HG02763 (cell line): ENCODE measurements at regions not wholly inside any gene's neighbourhood (a gene's known extent, or its start where the extent isn't known, plus 50 kb on each side); places are given as distances from the start of the nearest gene placed in this dataset.

Experiments
- ATAC-seq: cut with Tn5 transposase; IDR thresholded peaks from one replicate; pipeline ENCODE4 v1.9.1; 2021; ENCODE audit warnings: mild to moderate bottlenecking, moderate library complexity; ENCODE audit not compliant: unreplicated experiment

DNA sequence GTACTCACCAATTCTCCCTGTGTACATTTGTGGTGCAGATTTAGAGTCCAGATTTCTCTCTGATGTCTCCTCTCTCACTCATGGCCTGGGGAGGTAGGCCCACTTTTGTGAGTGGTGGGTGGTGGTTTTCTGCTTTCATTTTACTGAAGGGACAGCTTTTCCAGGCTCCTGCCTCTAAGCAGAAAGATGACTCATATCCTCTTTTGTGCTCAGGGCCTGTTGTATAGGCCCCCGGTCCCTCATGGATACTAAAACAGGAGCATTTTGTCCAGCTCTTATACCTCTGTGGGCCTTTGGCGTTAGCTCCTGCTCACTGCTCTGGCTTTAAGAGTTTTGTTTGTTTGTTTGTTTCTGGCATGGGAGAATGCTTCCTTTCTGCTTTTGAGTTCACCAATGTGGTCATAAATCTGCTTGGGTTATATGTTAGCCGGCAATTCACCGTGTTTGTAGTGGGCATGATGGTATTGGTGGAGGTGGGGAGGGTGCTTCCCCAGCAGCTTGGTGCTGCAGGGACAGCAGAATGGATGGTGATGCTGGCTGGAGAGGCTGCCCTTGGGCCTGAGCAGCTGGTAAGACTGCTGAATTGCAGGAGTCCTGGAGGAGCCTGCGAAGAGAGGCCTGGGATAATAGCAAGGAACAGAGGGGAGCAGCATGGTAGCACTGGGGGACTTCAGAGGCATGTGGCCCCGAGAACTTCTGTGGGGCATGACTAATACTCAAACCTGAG, 468.7 kb downstream of the RPS24 start:
- ATAC-seq: no peak

DNA sequence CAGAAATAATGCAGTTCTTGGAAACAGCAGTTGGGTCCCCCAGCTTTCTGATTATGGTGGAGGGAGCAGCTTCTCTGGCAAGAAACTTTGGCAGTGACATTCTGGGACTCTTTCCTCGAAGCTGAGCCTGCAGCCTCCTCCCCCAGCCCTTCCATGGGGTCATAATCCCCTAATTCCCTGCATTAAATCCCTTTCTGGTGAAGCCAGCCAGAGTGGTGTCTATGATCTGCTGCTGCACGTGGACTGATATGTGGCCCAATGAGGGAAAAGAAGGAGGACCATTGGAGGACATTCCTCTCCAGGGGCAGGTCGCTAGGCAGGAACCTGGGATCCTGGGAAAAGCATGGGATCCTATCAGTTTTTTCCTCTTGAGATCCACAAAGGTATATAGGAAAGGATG, 470.5 kb downstream of the RPS24 start:
- no peak for ATAC-seq

DNA sequence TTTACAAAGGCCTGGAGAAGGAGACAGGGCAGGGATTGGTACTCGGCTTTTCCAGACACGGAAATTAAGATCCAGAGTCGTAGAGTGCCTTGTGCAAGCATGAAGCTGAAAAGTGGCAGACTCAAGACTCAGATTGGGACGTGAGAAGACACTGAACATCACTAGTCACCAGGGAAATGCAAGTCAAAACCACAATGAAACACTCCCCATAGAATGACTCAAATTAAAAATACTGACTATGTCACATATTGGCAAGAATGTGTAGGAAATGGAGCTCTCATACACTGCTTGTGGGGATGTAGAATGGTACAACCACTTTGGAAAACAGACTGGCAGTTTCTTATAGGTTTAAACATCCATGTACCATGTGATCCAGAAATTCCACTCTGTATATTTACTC, 472.0 kb downstream of the RPS24 start:
- ATAC-seq: no peak

DNA sequence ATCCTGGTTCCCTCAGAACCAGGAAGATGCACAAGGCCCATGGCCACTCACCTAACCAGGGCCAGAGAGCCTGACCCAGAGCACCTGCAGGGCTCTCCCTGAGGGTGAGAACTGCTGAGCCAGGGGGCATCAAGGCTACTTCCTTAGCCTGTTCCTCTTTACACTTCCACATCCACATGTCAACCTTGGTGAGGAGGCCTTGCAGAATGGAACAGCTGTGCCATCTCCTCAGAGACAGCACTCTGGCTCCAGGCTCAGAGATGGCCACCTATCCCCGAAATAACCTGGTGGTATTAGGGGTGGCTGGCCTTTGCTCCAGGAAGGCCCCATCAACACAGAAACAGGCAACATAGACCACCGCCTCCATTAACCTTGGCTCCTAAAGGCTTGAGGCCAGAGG, 473.0 kb downstream of the RPS24 start:
- ATAC-seq: no peak

DNA sequence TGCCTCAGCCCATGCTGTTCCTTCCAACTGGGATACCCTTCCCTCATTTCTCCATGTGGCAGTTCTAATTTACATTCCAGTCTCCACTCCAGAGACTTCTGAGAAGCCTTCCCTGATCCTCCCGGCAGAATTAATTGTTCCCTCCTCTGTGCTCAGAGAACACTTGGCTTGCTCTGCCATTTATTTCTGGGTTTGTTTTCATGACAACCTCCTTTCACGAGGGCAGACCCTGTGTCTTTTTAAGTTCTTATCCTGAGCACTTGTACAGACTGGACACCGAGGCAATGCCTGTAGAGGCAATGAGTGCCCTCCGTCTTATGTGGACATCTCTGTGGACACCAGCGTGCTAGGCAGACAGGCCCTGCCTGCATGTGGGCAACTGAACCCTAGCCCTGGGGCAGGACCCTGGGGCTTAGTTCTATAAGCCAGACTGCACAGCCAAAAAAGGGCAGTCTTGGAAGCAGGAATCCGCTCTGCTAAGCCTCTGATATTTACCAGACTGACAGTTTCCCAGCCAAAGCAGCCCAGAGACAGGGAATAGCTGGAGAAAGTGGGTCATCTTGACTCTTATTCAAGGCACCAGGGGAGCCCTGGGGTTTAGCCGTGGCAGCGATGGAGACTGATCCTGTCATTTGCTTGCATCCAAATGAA, 474.0 kb downstream of the RPS24 start:
- ATAC-seq: no peak

DNA sequence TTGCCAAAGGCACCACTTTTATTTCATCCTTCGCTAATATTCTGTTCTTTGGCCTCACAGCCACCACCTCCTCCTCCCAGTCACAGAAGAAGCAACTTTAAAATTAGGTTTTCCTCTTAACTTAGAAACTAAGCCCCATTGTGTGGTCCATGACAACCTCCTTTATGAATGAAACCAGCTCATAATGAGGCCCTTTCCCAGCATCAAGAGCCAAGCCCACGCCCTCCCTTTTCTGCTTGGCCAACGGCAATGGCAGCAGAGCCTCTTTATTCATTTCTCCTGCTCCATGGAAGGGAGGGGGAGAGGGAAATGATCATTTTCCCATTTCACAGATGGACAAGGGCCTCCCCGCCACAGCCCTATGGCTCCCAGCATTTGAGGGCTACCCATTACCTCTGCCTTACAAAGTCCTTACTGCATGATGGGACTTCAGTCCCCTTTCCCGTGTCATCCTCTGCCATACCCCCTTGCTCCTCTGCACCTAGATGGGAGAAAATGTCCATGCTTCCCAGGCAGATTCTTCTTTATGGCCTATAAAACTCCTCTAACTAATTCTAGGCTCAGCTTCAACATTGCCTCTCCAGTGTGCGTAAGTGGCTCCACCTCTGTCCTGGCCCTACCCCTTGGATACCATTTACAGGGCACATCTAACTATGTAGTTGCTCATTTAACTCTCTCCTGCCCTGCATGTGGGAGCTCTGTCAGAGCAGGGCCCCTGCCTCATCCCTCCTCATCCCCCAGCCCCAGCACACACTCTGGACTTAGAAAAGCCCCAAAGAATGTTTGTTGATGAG, 475.5 kb downstream of the RPS24 start:
- no peak for ATAC-seq

DNA sequence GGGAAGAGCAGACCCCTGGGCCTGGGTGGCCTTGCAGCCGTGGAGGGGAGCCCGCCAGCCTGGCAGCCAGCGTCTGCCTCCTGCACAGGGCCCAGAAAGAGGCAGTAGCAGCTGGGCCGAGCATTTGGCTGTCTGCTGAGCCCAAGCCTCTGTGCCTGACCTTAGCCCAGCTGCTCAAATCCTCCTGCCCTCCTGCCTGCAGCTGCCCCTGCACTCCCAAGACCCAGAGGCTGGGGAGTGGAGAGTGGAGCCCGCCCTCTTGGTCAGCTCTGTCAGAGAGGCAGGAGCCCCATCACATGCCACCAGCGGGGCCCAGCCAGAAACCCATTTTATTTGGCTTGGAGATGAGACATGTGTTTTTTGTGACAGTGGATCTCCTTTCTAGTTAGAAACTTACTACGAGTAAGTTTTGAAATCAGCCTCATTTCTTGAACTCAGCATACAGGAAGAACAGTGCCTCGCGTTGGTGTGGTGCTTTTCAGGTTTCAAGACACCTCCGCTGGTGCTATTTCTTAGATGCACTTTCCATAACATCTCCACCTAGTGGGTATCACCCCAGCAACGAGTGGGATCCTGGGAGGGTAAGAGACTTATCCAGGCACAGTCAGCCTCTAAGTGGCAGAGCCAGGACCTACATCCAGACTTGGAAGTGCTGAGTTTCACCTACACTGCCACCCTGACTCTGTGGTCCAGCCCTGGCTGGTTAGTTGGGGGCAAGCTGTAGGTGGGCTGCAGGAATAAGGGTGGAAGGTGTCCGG, 477.1 kb downstream of the RPS24 start:
- no peak for ATAC-seq

DNA sequence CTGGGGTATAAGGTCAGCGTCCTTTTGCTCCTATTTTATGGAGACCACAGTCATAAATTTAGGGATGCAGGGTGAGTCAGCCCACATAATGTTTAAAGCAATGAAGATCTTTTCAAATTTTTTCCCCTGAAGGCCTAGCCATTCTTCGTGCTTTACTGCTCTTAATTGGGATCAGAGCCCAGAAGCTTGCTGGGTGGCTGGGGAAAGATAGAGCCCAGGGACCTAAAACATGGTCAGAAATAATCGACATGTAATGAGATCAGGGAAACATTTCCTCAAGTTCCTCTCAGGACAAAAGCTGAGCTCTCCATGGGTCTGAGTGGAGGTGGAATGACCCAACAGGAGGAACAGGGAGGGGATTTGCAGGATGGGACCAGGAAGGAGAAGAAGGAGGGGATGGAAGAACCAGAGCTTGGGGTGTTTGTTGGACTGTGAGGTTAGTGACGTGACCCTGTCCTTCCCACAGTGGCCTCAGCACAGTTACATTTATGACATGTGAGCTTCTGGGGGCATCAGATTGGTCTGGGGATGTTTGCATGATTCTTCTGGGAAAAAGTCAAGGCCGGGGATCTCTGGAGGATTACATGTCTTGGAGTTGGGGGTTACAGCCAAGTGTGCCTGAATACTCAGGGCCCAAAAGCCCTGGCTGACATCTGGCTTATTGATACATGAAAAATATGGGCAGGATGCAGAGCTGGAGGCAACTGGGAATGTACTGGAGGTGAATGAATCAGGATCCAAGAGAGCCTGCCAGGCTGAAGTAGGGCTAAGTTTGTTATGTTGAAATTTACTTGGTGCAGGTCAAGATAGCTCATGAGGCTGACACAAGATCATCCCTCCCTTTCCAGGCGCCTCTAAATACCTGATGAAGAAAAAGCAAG, 477.9 kb downstream of the RPS24 start:
- ATAC-seq: no peak

DNA sequence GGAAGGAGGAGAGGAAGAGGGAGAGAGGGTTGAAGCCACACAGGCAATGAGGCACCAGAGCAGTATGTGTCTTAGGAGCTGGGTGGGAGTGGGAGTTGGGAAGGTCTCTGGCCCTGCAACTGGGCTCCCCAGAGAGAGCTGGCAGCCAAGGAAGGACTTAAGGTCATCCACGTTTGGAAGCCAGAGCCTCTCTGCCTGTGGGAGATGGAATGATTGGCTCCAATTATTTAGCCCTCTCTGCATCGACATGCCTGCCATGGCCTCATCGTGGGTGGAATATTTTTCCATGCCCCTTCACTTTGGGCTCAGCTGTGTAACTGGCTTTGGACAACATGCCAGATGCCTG, 478.5 kb downstream of the RPS24 start:
- ATAC-seq: no peak

DNA sequence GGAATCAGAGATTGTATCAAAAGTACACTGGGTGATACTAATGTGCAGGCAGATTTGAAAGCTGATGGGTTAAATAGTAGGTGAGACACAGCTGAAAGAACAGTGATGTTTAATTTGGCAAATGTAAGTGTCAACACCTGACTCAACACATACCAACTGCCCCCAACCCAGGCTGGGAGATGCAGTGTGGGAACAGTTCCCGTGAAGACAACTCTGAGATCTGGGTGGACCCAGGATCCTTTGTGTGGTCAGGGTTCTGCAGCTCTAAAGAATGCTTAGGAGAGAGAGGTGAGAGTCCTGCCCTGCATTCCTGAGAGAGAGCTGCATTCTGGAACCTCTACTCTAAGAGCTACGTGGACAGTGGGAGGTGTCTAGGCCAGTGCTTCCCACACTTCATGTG, 479.7 kb downstream of the RPS24 start:
- ATAC-seq: no peak

DNA sequence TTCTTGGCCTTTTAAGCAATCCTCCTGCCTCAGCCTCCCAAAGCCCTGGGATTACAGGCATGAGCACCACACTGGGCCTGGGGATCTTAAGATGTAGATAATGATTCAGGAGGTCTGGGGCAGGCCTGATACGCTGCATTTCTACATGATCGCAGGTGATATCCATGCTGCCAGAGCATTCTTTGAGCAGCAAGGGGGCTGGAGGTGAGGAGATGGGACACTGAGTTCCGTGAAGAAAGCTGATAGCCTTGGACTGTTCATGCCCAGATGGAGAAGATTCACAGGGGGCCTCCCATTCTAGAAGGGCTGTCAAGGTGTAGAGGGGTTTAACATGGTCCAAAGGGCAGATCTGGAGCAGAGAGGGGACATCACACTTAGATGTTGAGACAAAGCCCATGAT, 480.3 kb downstream of the RPS24 start:
- ATAC-seq: no peak

DNA sequence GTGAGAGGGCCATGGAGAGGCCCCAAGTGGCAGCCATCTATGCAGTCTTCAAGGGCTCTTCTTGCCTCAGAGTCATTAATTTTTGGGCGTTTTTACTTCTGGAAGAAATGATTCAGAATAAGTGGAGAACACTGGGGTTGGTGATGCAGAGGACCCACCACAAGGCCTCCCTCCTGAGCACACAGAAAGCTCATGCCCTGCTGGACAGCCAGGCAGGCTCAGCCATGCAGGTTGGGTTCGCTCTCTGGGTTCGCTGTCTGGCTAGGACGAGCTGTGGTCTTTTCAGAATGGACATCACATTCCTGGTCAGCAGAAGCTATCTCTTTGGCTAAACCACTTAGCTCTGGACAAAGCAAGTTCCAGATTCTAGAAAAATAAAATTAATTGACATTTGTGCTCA, 480.8 kb downstream of the RPS24 start:
- ATAC-seq: no peak

DNA sequence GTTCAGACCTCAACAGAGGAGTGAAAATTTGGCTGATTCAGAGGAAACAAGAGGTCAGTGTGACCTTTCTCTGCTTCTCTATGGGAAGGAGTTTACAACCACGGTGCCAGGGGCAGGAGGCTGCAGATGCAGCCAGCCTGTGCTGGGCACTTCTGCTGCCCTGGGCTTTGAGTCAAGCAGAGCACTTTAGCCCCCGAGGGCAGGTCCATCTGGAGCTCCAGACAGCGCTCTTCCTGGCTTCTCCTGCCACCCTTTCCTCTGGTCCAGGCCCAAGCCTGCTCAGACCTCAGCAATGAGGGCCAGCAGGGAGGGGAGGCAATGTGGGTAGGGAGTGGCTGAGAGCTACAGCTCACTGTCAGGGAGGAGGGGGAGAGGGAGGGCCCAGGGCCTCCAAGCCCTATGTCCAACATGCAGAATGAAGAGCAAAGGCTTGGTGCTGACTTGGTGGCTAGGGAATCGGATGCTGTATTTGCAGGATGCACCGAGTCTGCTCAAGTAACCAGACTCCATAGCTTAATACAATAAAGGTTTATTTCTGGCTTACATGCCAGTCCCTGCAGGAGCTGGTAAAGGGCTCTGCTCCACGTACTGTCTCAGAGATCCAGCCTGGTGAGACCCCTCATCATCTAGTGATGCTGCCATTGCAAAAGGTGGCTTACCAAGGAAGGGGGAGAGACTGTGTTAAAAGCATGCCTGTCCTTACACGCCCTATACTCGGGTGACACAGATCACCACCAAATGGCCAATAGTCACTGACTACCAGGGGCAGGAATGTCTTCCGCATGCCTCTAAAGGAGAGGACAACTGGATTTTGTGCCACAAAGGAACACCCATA, 481.6 kb downstream of the RPS24 start:
- ATAC-seq: no peak

DNA sequence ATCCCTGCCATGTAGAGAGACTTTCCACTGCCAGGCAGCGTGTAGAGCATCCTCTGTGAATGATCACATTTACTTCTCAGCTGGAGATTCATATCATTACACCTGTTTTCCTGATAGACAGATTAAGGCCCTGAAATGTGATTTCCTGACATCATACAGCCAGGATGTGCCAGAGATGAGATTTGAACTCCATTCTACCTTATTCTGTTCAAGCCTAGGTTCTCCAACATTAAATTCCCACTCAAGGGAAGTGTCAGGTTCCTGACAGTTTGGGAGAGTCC, 482.1 kb downstream of the RPS24 start:
- no peak for ATAC-seq

DNA sequence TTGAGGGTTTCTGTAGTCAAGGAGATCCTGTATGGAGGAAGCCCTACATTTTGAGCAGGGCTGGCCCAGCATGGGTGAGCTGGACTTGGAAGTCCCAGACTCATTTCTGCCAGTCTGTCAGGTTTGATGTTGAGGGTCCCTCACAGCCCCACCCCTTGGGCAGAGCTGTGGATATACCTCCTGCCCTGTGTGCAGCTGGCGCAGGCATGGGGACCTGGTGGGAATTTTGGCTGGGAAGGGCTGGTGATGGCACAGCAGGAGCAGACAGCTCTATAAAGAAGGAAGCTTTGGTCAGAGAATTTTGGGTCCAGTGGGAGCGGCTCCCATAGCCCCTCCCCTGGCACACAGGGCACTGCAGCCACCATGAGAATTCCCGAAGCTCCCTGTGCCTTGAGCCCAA, 482.6 kb downstream of the RPS24 start:
- ATAC-seq: no peak

DNA sequence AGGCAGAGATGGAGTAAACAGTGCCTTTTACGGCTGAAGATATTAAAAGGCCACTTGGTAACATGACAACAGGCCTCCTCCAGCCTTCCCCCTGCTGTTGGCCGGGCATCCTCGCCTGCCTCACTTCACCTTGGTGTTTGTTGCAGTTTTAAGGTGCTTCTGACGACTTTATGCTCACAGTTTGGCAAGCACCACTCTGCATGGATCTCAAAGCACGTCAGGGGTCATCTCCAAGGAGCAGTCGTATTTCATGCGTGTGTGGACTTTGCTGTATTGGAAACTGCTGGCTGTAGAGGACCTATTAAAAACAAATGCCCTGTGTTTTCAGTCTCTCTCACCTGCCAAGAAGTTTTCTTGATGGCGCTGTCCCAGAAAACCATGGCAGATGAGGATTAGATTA, 483.1 kb downstream of the RPS24 start:
- no peak for ATAC-seq

DNA sequence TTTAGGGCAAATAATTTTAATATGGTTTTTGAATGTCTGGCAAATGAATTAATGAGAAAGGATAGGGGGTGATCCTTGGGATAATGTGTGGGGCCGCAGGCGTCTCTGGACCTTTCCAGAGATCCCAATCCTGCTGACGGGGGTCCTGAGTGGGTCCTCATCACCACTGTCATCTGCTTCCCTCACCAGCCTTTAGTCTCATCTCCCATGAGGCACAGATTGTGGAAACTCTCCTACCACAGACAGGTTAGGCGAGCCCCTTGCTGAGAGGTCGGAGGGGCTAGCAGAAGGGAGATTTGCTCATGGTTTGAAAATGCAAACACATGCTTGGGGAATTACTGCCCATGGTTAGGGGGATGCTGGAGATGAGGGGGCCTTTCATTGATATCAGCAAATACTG, 484.6 kb downstream of the RPS24 start:
- ATAC-seq: no peak

DNA sequence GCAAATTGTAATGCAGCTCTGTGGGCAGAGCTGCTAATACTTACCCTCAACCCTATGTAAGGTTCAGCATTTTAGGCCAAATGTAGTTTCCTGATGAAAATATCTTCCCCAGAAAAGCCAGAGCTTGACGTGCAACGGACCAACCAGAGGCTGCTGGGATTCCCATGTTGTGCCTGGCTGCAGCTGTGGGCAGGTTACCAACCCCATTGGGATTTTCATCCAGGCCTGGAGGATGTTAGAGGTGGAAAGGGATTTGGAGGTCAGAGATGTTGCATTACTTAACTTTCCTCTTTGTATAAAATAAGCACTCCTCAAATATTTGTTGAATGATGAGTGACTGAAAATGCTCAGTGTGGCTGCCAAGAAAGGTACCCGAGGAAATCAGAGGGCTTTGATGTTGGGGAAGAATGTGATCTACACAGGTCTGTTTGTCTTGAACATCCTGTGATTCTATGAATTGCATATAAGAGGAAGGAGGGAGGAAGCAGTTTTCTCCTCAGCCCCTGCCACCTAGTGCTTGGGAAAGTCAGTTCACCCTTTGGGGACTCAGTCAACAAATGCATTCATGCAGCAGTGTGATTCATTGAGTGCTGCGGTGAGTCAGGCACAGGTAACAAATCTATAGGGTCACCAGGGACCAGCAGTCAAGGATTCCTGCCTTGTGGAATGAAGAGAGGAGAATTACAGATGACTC, 487.2 kb downstream of the RPS24 start:
- no peak for ATAC-seq

DNA sequence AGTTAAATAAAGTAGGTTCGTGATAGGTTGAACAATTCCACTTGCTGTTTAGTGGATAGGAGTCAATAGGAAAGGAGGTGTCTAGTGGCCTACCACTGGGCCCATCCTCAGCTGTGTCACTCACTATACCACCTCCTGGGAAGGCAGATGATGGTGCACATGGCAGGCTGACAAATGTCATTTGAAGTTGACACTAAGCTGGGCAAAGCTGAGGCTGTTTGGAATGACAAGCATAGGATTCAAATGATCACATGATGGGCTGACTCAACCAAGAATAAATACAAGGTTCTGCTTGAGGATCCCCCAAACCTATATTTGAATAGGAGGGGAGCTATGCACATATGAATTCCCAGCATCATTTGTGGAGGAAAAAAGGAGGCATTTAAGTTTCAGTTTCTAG, 489.8 kb downstream of the RPS24 start:
- ATAC-seq: no peak
